Stimulated activated CD4-positive, alpha-beta T cell treated with anti-CD3 and anti-CD28 coated beads, Interleukin-12 subunit alpha, Interleukin-12 subunit beta, amount 100 ng/mL, for 48 hours (primary cell): ENCODE measurements at regions not wholly inside any gene's neighbourhood (a gene's known extent, or its start where the extent isn't known, plus 50 kb on each side); places are given as distances from the start of the nearest gene placed in this dataset.
"Not testable (repeated sequence)": the region's sequence is repeated elsewhere in the genome, so short reads cannot be mapped to it uniquely, and the experiment has no call there.

Experiments used
- DNase-seq, 3 donors: peaks; one replicate each; pipeline ENCODE4 v3.0.0-alpha.2; 2020; ENCODE audit warnings: low read depth in 2 of 3, low spot score in 1 of 3

GRCh38 chr5:133857595-133858313 is 110.7 kb downstream of the C5orf15 start:
- not testable (repeated sequence) for DNase-seq

GRCh38 chr5:133854554-133854953 is 113.9 kb downstream of the C5orf15 start:
- no peak for DNase-seq

DNA sequence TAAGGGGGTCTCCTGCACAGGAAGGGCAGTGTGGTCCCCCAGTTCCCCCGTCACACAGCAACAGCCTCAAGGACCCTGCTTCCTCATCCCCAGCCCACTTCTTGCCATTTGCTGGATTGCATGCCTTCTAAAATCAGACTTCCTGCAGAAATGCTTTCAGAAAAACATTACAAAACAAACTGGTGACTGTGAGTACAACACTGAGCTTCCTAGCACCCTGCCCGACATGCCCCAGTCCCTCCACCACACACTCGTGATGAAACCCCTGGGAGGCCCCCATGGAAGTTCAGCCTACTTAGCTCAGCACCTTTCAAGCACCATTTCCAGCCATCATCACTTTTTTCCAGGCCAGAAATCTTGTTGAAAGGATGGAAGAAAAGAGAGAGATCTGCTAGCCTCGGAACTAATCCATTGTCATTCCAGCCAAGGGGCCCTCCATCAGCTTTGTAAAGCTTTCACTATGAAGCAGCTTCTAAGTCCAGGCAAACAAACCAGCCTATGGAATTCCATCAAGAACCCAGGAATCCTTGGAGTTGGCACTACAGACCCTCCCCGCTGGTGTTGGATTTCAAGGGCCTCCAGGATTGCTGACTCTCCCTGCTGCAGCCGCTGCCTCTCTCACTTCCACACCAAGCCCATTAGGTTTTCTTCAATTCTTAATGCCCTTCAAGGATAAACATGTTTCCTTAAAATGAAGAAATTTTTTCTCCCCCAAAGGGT is 114.6 kb downstream of the C5orf15 start:
- DNase-seq = no peak

- no peak for DNase-seq
Measured at GRCh38 chr5:133851521-133851920, 116.9 kb downstream of the C5orf15 start.

DNA sequence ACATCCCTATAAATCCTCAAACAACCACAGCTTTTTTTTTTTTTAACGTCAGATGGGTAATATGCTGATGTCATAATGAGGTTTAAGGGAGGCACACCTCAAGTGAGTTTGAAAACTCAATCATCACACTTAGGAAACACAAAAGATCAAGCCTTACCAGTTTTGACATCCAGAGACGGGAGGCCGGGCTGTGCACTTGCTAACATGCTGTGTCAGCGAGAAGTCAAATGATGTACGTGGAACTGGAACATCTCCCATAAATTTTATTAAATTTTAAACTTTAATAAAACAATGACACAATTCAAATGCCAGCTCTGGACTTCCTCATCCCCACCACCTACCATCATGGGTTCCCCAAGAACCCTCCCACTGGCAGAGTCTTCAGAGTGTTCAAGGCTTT is 117.6 kb downstream of the C5orf15 start:
- DNase-seq = no peak

- DNase-seq = no peak
Measured at GRCh38 chr5:133849116-133849515, 119.3 kb downstream of the C5orf15 start.

GRCh38 chr5:133848341-133848811 is 120.0 kb downstream of the C5orf15 start:
- no peak for DNase-seq

DNA sequence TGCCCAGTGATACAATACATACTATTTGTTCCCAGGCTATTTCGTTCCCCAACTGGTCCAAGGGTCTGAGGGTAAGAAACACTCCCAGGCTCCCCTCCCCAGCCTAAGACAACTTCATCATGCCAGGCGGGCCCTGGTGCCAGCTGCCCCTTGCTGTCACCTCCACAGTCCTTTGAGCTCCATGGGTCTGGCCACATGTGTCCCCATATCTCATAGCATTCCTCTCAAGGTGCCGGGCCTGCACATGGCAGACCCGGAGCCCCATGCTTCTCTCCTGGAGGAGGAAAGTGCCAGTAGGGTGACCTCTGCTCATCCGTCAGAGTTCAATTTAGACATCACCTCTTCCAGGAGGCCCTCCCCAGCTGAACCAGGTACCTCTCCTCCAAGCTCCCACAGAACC is 120.5 kb downstream of the C5orf15 start:
- no peak for DNase-seq

- DNase-seq = no peak
Measured at GRCh38 chr5:133847301-133847700, 121.1 kb downstream of the C5orf15 start.

DNA sequence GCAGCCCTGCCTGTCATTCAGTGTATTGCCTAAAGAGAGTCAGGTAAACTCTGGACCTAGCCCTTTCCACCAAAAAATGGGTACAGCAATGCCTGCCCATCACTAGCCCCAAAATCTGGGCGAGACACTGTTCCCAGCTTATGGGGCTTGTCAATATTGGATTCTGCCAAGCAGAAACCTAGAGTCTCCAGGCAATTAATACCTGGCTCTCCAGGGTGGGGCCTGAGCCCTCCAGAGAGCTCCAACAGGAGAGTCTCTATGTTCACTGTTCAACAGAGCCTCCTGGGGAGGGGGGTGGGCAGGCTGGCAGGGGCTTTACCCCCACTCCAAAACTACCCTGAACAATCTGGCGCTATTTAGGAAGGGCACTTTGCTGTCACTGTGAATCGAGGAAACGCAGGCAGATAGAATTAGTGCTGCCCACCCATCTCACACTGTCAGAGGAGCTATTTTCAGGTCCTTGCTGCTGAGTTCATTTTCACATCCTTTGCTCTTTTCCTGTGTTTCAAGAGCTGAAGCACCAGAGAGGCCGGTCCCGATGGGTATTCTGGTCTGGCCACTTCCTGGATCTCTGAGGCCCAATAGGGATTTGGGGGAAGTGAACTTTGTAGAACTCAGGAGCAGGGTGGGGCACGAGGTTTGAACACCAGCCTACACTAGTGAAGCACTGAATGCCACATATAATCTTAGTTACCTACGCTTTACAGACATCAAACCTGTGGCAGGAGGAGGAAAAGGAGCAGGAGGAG is 121.8 kb downstream of the C5orf15 start:
- no peak for DNase-seq

- no peak for DNase-seq
Measured at GRCh38 chr5:133845271-133845670, 123.2 kb downstream of the C5orf15 start.

- no peak for DNase-seq
Measured at GRCh38 chr5:133844836-133845235, 123.6 kb downstream of the C5orf15 start.

GRCh38 chr5:133843911-133844310 is 124.5 kb downstream of the C5orf15 start:
- DNase-seq = no peak

DNA sequence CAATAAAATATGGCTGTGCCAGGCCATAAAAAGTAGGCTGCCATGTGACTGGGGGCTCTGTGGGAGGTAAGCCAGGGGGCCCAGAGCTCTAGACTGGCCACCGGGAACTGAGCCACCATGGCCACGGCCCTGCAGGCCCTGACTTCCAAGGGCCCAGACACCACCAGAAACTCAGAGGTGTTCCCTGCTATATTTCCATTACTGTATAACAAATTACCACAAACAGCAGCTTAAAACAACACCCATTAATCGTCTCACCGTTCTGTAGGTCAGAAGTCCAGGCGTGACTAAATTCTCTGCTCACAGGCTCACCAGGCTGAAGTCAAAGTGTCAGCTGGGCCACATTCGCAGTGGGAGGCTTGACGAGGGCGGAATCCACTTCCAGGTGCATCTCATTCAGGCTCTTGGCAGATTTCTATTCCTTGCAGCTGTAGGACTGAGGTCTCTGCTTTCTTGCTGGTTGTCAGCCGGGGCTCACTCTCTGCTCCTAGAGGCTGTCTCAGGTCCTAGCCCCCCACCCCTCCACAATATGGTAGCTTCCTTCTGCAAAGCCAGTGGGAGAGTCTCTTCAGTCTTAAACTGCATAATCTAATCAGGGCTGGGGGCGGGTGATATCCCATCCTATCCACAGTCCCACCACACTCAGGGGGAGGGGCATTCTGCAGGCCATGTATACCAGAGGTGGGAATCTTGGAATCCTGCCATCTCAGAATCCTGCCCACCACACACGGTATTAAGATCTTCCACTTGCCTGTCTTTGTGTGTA is 125.4 kb downstream of the C5orf15 start:
- no peak for DNase-seq

DNA sequence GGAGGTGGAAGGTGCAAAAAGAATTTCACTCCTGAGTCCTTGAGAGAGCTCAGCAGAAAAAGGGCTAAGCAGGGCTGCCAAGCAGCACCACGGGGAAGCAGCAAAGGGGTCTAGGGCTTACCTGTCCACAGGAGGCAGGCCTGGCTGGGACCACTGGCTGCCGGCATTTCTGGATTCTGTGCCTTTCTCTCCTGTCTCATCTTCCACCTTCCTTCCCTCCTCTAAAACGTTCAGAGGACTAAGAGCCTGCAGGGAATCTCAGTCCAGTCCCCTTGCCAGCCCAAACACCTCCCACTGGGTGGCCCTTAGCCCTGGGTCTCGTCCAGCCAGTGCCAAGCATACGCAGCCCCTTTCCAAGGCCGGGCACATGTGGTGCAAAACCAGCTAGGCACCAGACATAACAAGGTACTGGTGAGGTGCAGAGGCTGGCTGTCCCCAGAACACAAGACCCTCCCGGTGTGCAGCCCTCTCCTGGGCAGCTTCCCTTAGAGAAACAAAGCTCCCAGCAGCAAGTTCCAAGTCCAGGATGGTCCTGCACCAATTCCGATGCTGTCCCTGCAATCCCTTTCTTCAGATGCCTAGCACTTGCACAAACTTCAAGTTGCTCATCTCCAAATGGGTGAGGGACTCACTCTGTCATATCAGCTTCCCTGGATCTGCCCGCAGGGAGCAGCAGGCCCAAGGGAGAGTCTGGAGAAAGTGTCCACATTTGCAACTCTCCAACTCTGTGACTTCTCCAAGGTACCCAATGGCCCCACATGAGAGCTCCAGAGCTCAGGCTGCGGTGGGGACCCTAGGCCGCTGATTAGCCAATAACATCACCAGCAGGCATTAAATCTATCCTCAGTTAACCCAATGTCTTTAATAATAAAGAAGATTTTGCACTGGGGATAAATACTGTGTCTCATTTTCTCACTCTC is 126.3 kb downstream of the C5orf15 start:
- DNase-seq = no peak

DNA sequence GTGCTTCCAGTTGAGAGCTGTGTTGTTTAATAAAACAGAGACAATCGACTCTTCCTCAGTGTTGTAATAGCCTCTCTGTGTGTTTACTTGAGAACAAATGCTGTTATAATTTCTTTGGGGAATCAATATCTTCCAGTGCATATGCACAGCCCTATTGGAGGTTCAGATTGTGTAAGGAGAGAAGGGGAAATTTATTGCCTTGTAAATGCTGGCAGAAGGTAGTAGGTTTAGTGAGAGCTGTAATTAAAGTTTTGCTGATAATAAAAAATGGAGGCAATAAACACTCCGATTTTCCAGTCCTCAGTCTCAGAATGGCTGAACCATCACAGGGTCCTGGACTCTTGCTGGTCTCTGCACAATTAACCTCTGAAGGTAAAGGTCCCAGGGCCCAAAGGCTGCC is 128.3 kb downstream of the C5orf15 start:
- DNase-seq = no peak

GRCh38 chr5:133839721-133840120 is 128.7 kb downstream of the C5orf15 start:
- DNase-seq = no peak

DNA sequence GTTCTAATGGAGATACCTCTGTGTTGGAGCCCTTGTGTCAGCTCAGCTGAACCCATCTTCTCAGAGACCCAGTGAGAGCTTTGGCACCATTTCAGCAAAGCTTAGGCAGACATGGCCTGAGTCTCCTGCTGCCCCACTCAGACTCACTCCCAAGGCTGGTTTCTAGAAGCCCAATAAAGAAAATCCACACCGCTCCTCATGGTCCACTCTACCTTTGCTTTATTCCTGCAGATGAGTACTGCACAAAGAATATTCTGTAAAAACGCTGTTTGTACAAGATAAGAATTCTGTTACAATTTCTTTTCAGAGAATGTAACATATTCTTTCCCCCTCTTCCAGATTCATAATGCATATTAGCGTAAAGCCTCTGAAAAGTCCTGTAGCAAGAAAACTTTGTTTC is 129.3 kb downstream of the C5orf15 start:
- no peak for DNase-seq

GRCh38 chr5:133838286-133838685 is 130.1 kb downstream of the C5orf15 start:
- DNase-seq = no peak
